Naive B cell (primary cell): ENCODE measurements at regions not wholly inside any gene's neighbourhood (a gene's known extent, or its start where the extent isn't known, plus 50 kb on each side); places are given as distances from the start of the nearest gene placed in this dataset.

ENCODE experiments used
- ATAC-seq, 2 donors: fragments of 150-1000 bp; cut with Tn5 transposase; 2 replicates each; pipeline ENCODE4 v1.10.0; 2021; ENCODE audit warnings: low read depth in 2 of 2, mild to moderate bottlenecking in 2 of 2, moderate library complexity in 2 of 2
- DNase-seq: peaks from one replicate; pipeline ENCODE4 v3.0.0; 2022
- H3K27ac Mint-ChIP-seq, 6 donors: one replicate each; pipeline ENCODE4 v1.8.0; 2020 to 2022; ENCODE audit warnings: mild to moderate bottlenecking in 6 of 6, mixed read lengths in 6 of 6, moderate library complexity in 5 of 6, inconsistent platforms in 2 of 6
- H3K27me3 Mint-ChIP-seq, 3 donors: one replicate each; pipeline ENCODE4 v1.8.0; 2021 to 2022; ENCODE audit warnings: mixed read lengths in 3 of 3, mild to moderate bottlenecking in 1 of 3
- H3K36me3 Mint-ChIP-seq, 2 donors: one replicate each; pipeline ENCODE4 v1.8.0; 2020 to 2022; ENCODE audit warnings: mixed read lengths in 2 of 2, inconsistent platforms in 1 of 2, mild to moderate bottlenecking in 1 of 2
- H3K4me1 Mint-ChIP-seq, 3 donors: one replicate each; pipeline ENCODE4 v1.8.0; 2020 to 2022; ENCODE audit warnings: mixed read lengths in 3 of 3, inconsistent platforms in 1 of 3, mild to moderate bottlenecking in 1 of 3, moderate library complexity in 1 of 3
- H3K4me3 Mint-ChIP-seq, 8 donors: one replicate each; pipeline ENCODE4 v1.8.0; 2020 to 2022; ENCODE audit warnings: mild to moderate bottlenecking in 8 of 8, mixed read lengths in 8 of 8, moderate library complexity in 8 of 8, inconsistent platforms in 2 of 8
- H3K9me3 Mint-ChIP-seq, 7 donors: one replicate each; pipeline ENCODE4 v1.8.0; 2020 to 2022; ENCODE audit warnings: mixed read lengths in 7 of 7, mild to moderate bottlenecking in 5 of 7, inconsistent platforms in 2 of 7, moderate library complexity in 1 of 7

- ATAC-seq = no peak
- Mint-ChIP-seq H3K4me1 (no peaks in the 10 kb centered on the region), H3K27me3 (no peaks in the 10 kb centered on the region), H3K9me3 (peaks cover 0 to 25% (median 4%) of the 10 kb centered on the region in 7 donors), H3K27ac (no peak overlapping the region), H3K4me3 (no peak overlapping the region), H3K36me3 (no peaks in the 10 kb centered on the region)
- DNase-seq = no peak
These were observed 227.9 kb downstream of the ALG10B start for GRCh38 chr12:38544330-38545066.

GRCh38 chr12:38547586-38547985, 231.0 kb downstream of the ALG10B start:
- Mint-ChIP-seq H3K4me1 (no peaks in the 10 kb centered on the region), H3K27ac (no peak overlapping the region), H3K27me3 (no peaks in the 10 kb centered on the region), H3K36me3 (no peaks in the 10 kb centered on the region), H3K4me3 (no peak overlapping the region), H3K9me3 (peaks cover 0 to 19% (median 5%) of the 10 kb centered on the region in 7 donors)
- ATAC-seq = no peak
- DNase-seq = no peak

- H3K4me3 Mint-ChIP-seq = no peak overlapping the region
- H3K27ac Mint-ChIP-seq = no peak overlapping the region
- ATAC-seq = no peak
- no peaks in the 10 kb centered on the region for H3K4me1 Mint-ChIP-seq
- no peaks in the 10 kb centered on the region for H3K36me3 Mint-ChIP-seq
- no peaks in the 10 kb centered on the region for H3K27me3 Mint-ChIP-seq
- peaks cover 0 to 11% (median 2%) of the 10 kb centered on the region in 7 donors for H3K9me3 Mint-ChIP-seq
- no peak for DNase-seq
These were observed 239.3 kb downstream of the ALG10B start for GRCh38 chr12:38555620-38556591.

GRCh38 chr12:38556647-38557046, 240.1 kb downstream of the ALG10B start:
- Mint-ChIP-seq H3K36me3 (no peaks in the 10 kb centered on the region), H3K4me3 (no peak overlapping the region), H3K4me1 (no peaks in the 10 kb centered on the region), H3K27me3 (no peaks in the 10 kb centered on the region), H3K9me3 (peaks cover 0 to 11% (median 5%) of the 10 kb centered on the region in 7 donors), H3K27ac (no peak overlapping the region)
- ATAC-seq = no peak
- DNase-seq = no peak

GRCh38 chr12:38585086-38585485, 268.5 kb downstream of the ALG10B start:
- DNase-seq (no peak), ATAC-seq (no peak)
- Mint-ChIP-seq H3K9me3 (peaks cover 0 to 9% (median 3%) of the 10 kb centered on the region in 7 donors), H3K27ac (no peak overlapping the region), H3K4me3 (no peak overlapping the region), H3K4me1 (no peaks in the 10 kb centered on the region), H3K27me3 (no peaks in the 10 kb centered on the region), H3K36me3 (no peaks in the 10 kb centered on the region)

- ATAC-seq (no peak), DNase-seq (no peak)
- Mint-ChIP-seq H3K36me3 (no peaks in the 10 kb centered on the region), H3K27me3 (no peaks in the 10 kb centered on the region), H3K4me3 (no peak overlapping the region), H3K4me1 (no peaks in the 10 kb centered on the region), H3K27ac (no peak overlapping the region), H3K9me3 (peaks cover 0 to 9% (median 4%) of the 10 kb centered on the region in 7 donors)
These were observed 270.2 kb downstream of the ALG10B start for GRCh38 chr12:38586789-38587188.

GRCh38 chr12:38587594-38587993, 271.0 kb downstream of the ALG10B start:
- no peak for ATAC-seq
- Mint-ChIP-seq H3K27ac (no peak overlapping the region), H3K4me3 (no peak overlapping the region), H3K27me3 (no peaks in the 10 kb centered on the region), H3K36me3 (no peaks in the 10 kb centered on the region), H3K4me1 (no peaks in the 10 kb centered on the region), H3K9me3 (peaks cover 0 to 12% (median 4%) of the 10 kb centered on the region in 7 donors)
- DNase-seq = no peak

- Mint-ChIP-seq H3K4me1 (no peaks in the 10 kb centered on the region), H3K27ac (no peak overlapping the region), H3K36me3 (no peaks in the 10 kb centered on the region), H3K9me3 (peaks cover 0 to 9% (median 2%) of the 10 kb centered on the region in 7 donors), H3K4me3 (no peak overlapping the region), H3K27me3 (no peaks in the 10 kb centered on the region)
- ATAC-seq (no peak), DNase-seq (no peak)
These were observed 272.2 kb downstream of the ALG10B start for GRCh38 chr12:38588624-38589305.

- Mint-ChIP-seq H3K9me3 (peaks cover 0 to 9% (median 2%) of the 10 kb centered on the region in 7 donors), H3K27me3 (no peaks in the 10 kb centered on the region), H3K4me1 (no peaks in the 10 kb centered on the region), H3K4me3 (no peak overlapping the region), H3K27ac (no peak overlapping the region), H3K36me3 (no peaks in the 10 kb centered on the region)
- DNase-seq = no peak
- no peak for ATAC-seq
These were observed 272.7 kb downstream of the ALG10B start for GRCh38 chr12:38589306-38589632.

- Mint-ChIP-seq H3K4me1 (no peaks in the 10 kb centered on the region), H3K9me3 (peaks cover 5 to 28% (median 12%) of the 10 kb centered on the region in 7 donors), H3K27ac (no peak overlapping the region), H3K27me3 (no peaks in the 10 kb centered on the region), H3K4me3 (no peak overlapping the region), H3K36me3 (no peaks in the 10 kb centered on the region)
- DNase-seq (no peak), ATAC-seq (no peak)
These were observed 285.4 kb downstream of the ALG10B start for GRCh38 chr12:38601949-38602348.
